C4-2B (cell line): ENCODE measurements at regions not wholly inside any gene's neighbourhood (a gene's known extent, or its start where the extent isn't known, plus 50 kb on each side); places are given as distances from the start of the nearest gene placed in this dataset.

Experiments used
- ZFX ChIP-seq: fragments of 450-650 bp; IDR thresholded peaks from 2 replicates; pipeline ENCODE4 v1.6.1; 2017
- TF ChIP-seq, protein P1 (sequence below): fragments of 450-650 bp; conservative IDR thresholded peaks from 2 replicates; pipeline ENCODE4 v1.5.1; 2017; ENCODE audit warnings: mild to moderate bottlenecking

- TF ChIP-seq, protein P1, sequence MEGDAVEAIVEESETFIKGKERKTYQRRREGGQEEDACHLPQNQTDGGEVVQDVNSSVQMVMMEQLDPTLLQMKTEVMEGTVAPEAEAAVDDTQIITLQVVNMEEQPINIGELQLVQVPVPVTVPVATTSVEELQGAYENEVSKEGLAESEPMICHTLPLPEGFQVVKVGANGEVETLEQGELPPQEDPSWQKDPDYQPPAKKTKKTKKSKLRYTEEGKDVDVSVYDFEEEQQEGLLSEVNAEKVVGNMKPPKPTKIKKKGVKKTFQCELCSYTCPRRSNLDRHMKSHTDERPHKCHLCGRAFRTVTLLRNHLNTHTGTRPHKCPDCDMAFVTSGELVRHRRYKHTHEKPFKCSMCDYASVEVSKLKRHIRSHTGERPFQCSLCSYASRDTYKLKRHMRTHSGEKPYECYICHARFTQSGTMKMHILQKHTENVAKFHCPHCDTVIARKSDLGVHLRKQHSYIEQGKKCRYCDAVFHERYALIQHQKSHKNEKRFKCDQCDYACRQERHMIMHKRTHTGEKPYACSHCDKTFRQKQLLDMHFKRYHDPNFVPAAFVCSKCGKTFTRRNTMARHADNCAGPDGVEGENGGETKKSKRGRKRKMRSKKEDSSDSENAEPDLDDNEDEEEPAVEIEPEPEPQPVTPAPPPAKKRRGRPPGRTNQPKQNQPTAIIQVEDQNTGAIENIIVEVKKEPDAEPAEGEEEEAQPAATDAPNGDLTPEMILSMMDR: no peak
- TF ChIP-seq ZFX: no peak
Measured at GRCh38 chr1:4500441-4500840, 154.0 kb upstream of the AJAP1 start.
